GM12875 (cell line): ENCODE measurements at regions not wholly inside any gene's neighbourhood (a gene's known extent, or its start where the extent isn't known, plus 50 kb on each side); places are given as distances from the start of the nearest gene placed in this dataset.
A peak's percentile ranks its signal among the peaks of the same experiment; 100 is the strongest.
"Not testable (repeated sequence)": the region's sequence is repeated elsewhere in the genome, so short reads cannot be mapped to it uniquely, and the experiment has no call there.

Experiments used
- H3K4me3 ChIP-seq: one replicate; pipeline ENCODE4 v1.5.1; 2011; ENCODE audit warnings: low read depth, low read length, control low read depth
- TF ChIP-seq, protein P1 (sequence below): IDR thresholded peaks from 2 replicates; pipeline ENCODE4 v1.5.1; 2011; ENCODE audit warnings: low read depth, mild to moderate bottlenecking, control low read depth, inconsistent platforms, low read length, moderate library complexity, borderline replicate concordance; ENCODE audit not compliant: insufficient read depth

DNA sequence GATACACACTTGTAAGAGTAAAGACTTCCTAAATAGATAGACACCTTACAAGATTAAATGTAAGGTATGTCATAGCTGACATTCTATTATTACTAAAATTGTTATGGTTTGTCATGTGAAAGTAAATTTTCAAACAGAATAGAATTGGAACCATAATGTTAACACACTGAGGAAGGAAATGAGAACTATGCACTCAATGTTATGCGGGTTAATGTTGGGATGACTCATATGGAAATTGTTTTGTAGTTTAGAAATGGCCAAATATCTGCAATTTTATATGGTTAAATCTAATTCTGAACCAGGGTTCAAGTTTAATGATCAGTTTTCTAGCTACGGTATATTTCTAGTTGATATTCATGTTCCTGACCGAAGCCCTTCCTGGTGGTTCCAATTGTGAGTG, 214.2 kb upstream of the ADO start:
- no peak overlapping the region for H3K4me3 ChIP-seq
- TF ChIP-seq, protein P1, sequence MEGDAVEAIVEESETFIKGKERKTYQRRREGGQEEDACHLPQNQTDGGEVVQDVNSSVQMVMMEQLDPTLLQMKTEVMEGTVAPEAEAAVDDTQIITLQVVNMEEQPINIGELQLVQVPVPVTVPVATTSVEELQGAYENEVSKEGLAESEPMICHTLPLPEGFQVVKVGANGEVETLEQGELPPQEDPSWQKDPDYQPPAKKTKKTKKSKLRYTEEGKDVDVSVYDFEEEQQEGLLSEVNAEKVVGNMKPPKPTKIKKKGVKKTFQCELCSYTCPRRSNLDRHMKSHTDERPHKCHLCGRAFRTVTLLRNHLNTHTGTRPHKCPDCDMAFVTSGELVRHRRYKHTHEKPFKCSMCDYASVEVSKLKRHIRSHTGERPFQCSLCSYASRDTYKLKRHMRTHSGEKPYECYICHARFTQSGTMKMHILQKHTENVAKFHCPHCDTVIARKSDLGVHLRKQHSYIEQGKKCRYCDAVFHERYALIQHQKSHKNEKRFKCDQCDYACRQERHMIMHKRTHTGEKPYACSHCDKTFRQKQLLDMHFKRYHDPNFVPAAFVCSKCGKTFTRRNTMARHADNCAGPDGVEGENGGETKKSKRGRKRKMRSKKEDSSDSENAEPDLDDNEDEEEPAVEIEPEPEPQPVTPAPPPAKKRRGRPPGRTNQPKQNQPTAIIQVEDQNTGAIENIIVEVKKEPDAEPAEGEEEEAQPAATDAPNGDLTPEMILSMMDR, result no peak

- H3K4me3 ChIP-seq, result no peak overlapping the region
- TF ChIP-seq, protein P1, result peak; percentile 90
Observed at GRCh38 chr10:62594093-62594520, 210.4 kb upstream of the ADO start.

DNA sequence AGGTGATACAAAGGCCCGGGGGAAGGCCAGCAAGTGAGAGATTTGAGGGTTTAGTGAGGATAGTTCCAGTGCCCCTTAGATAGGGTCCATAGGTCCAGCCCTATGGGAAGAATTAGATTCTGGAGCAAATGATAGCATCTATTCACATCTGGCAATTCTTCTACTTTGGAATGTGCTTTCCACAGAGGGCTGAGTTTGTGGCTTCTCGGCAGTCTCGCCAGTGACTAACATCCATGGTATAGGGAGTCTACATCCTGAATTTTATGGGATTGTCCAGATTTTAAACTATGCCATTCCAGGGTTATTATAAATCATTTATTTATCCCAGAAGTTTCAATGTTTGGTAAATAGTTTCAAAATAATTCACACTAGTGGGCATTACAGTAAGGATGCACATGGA, 207.3 kb upstream of the ADO start:
- TF ChIP-seq, protein P1, result no peak
- H3K4me3 ChIP-seq, result no peak overlapping the region

DNA sequence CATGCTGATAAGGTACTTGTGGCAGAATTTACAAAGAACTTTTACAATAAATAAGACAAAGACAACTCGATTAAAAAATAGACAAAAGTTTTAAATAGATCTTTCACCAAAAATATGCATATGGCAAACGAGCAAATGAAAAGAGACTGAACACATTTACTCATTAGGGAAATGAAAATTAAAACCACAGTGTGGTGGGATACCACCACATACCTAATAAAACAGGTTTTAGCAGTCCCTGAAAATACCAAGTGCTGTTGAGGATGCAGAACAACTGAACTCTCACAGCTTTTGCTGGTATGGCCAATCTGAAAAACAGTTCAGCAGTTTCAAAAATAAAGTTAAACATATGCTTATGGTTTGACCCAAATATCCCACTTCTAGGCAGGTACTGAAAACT, 205.4 kb upstream of the ADO start:
- TF ChIP-seq, protein P1, result no peak
- H3K4me3 ChIP-seq, result no peak overlapping the region

DNA sequence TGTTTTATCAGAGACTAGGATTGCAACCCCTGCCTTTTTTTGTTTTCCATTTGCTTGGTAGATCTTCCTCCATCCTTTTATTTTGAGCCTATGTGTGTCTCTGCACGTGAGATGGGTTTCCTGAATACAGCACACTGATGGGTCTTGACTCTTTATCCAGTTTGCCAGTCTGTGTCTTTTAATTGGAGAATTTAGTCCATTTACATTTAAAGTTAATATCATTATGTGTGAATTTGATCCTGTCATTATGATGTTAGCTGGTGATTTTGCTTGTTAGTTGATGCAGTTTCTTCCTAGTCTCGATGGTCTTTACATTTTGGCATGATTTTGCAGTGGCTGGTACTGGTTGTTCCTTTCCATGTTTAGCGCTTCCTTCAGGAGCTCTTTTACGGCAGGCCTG, 198.0 kb upstream of the ADO start:
- H3K4me3 ChIP-seq, result not testable (repeated sequence)

DNA sequence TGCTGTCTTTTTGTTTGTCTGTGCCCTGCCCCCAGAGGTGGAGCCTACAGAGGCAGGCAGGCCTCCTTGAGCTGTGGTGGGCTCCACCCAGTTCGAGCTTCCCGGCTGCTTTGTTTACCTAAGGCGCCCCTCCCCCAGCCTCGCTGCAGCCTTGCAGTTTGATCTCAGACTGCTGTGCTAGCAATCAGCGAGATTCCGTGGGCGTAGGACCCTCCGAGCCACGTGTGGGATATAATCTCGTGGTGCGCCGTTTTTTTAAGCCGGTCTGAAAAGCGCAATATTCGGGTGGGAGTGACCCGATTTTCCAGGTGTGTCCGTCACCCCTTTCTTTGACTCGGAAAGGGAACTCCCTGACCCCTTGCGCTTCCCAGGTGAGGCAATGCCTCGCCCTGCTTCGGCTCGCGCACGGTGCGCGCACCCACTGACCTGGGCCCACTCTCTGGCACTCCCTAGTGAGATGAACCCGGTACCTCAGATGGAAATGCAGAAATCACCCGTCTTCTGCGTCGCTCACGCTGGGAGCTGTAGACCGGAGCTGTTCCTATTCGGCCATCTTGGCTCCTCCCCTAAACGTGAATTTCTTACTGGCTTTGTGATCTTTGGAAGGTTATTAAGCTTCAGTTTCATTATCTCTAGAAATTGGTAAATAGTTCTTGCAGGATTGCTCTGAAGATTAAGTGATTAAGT, 196.2 kb upstream of the ADO start:
- H3K4me3 ChIP-seq, result not testable (repeated sequence)

DNA sequence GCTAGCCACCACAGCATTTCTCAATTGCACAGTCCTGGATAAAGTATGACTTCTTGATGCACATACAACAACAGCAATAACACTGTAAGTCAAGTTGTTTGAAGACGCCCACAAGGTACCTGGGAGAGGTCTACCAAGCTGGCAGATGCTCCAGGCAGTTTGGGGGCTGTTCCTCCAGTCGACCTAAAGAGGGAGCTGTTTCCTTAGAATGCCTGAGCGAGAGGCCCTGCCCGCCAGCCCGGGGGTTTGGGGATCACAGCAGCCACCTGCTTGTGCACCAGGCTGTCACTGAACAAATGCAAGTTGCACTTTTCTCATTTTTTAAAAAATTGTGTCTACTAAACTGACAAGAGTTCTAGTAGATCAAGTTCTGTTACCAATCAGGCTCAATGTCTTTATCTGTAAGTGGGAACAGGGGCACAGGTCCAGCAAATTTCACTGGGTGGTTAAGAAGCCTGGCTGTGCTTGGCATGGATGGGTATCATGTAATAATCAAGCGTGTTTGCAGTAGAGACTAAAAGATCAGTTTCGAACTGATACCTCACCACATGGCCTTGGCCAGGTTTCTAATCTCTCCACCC, 193.8 kb upstream of the ADO start:
- TF ChIP-seq, protein P1, result peak; percentile 92
- no peak overlapping the region for H3K4me3 ChIP-seq

DNA sequence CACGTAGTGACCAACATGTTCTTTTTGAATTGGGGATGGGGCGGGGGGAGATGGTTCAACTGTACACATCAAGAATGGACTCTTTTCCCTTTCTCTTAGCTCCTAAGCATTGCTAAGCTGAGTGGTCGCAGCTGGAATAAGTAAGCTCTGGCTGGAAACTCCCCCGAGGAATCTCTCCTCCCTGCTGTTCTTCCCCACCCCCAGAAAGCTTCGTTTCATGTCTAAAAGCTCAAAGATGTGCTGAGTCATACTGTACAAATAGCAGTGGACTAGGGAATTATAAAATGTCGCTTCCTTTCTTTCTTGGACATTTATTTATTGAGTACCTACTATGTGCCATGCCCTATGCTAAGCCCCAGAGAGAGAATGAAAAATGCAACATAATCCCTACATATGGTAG, 191.1 kb upstream of the ADO start:
- no peak overlapping the region for H3K4me3 ChIP-seq
- TF ChIP-seq, protein P1, result no peak
